Right hindlimb (tissue), 1 donor: ENCODE measurements at regions not wholly inside any gene's neighbourhood (a gene's known extent, or its start where the extent isn't known, plus 50 kb on each side); places are given as distances from the start of the nearest gene placed in this dataset.
"Not testable (repeated sequence)": the region's sequence is repeated elsewhere in the genome, so short reads cannot be mapped to it uniquely, and the experiment has no call there.

Experiments used
- DNase-seq: peaks from one replicate; pipeline ENCODE4 v3.0.0-alpha.2; 2018

GRCh38 chr9:117649126-117649525 lies 55.1 kb upstream of the TLR4 start:
- DNase-seq, result no peak

GRCh38 chr9:117644932-117645636 lies 59.1 kb upstream of the TLR4 start:
- no peak for DNase-seq

- DNase-seq, result peak; percentile 78
Measured at GRCh38 chr9:117644133-117644931, 59.9 kb upstream of the TLR4 start.

- DNase-seq, result no peak
Measured at GRCh38 chr9:117643288-117643654, 60.9 kb upstream of the TLR4 start.

- not testable (repeated sequence) for DNase-seq
Measured at GRCh38 chr9:117642571-117643287, 61.5 kb upstream of the TLR4 start.

- DNase-seq, result no peak
Measured at GRCh38 chr9:117636681-117637080, 67.5 kb upstream of the TLR4 start.

GRCh38 chr9:117625154-117625553 lies 79.0 kb upstream of the TLR4 start:
- DNase-seq, result no peak

GRCh38 chr9:117624106-117624505 lies 80.1 kb upstream of the TLR4 start:
- DNase-seq, result no peak

- DNase-seq, result no peak
Measured at GRCh38 chr9:117622347-117622746, 81.9 kb upstream of the TLR4 start.

GRCh38 chr9:117616431-117616831 lies 87.8 kb upstream of the TLR4 start:
- DNase-seq, result no peak

GRCh38 chr9:117612317-117612716 lies 91.9 kb upstream of the TLR4 start:
- no peak for DNase-seq

- no peak for DNase-seq
Measured at GRCh38 chr9:117597977-117598376, 106.2 kb upstream of the TLR4 start.

- no peak for DNase-seq
Measured at GRCh38 chr9:117596678-117597077, 107.5 kb upstream of the TLR4 start.

- DNase-seq, result no peak
Measured at GRCh38 chr9:117595650-117596049, 108.6 kb upstream of the TLR4 start.

- no peak for DNase-seq
Measured at GRCh38 chr9:117587263-117587662, 116.9 kb upstream of the TLR4 start.

- no peak for DNase-seq
Measured at GRCh38 chr9:117574099-117574498, 130.1 kb upstream of the TLR4 start.

GRCh38 chr9:117564839-117565238 lies 139.4 kb upstream of the TLR4 start:
- no peak for DNase-seq

- DNase-seq, result no peak
Measured at GRCh38 chr9:117561761-117562160, 142.4 kb upstream of the TLR4 start.

- DNase-seq, result no peak
Measured at GRCh38 chr9:117555964-117556629, 141.2 kb upstream of the ASTN2 start.

- DNase-seq, result no peak
Measured at GRCh38 chr9:117552811-117553210, 138.0 kb upstream of the ASTN2 start.

GRCh38 chr9:117551171-117551570 lies 136.3 kb upstream of the ASTN2 start:
- no peak for DNase-seq

GRCh38 chr9:117549444-117549843 lies 134.6 kb upstream of the ASTN2 start:
- DNase-seq, result no peak

GRCh38 chr9:117548556-117548955 lies 133.7 kb upstream of the ASTN2 start:
- no peak for DNase-seq
